Stimulated activated naive CD8-positive, alpha-beta T cell treated with anti-CD3 and anti-CD28 coated beads, Interleukin-15, Interleukin-2, amounts not matched to agents 100 ng/mL and 50 ng/mL, for 24 hours (primary cell): ENCODE measurements at regions not wholly inside any gene's neighbourhood (a gene's known extent, or its start where the extent isn't known, plus 50 kb on each side); places are given as distances from the start of the nearest gene placed in this dataset.
"Not testable (repeated sequence)": the region's sequence is repeated elsewhere in the genome, so short reads cannot be mapped to it uniquely, and the experiment has no call there.

Experiments used
- H3K27ac Mint-ChIP-seq: one replicate; pipeline ENCODE4 v1.8.0; 2021; ENCODE audit warnings: mild to moderate bottlenecking, mixed read lengths
- H3K27me3 Mint-ChIP-seq: one replicate; pipeline ENCODE4 v1.8.0; 2021; ENCODE audit warnings: mixed read lengths
- H3K36me3 Mint-ChIP-seq: one replicate; pipeline ENCODE4 v1.8.0; 2021; ENCODE audit warnings: low read depth, mixed read lengths
- H3K4me1 Mint-ChIP-seq: one replicate; pipeline ENCODE4 v1.8.0; 2021; ENCODE audit warnings: low read depth, mixed read lengths
- H3K4me3 Mint-ChIP-seq: one replicate; pipeline ENCODE4 v1.8.0; 2021; ENCODE audit warnings: mild to moderate bottlenecking, mixed read lengths
- H3K9me3 Mint-ChIP-seq: one replicate; pipeline ENCODE4 v1.8.0; 2021; ENCODE audit warnings: mixed read lengths

DNA sequence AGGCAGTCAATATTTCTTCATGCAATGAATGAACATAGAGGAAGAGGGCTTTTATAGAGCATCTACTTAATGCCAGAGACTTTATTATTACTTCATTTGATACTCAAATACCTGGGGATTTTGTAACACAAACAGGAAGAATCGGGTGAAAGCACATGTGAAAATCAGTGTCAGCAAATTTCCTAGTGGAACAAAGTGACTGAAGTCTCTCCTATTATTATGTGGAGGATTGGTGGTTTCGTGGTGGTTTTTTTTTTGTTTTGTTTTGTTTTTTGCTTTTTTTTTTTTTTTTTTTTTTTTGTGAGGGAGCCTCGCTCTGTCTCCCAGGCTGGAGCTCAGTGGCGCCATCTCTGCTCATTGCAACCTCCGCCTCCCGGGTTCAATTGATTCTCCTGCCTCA lies 207.0 kb downstream of the RRAGB start:
- H3K9me3 Mint-ChIP-seq = peaks cover 10% of the 10 kb centered on the region
- no peak overlapping the region for H3K27ac Mint-ChIP-seq
- H3K4me1 Mint-ChIP-seq = peaks cover 3% of the 10 kb centered on the region
- H3K4me3 Mint-ChIP-seq = no peak overlapping the region
- H3K36me3 Mint-ChIP-seq = peaks cover 9% of the 10 kb centered on the region
- no peaks in the 10 kb centered on the region for H3K27me3 Mint-ChIP-seq

DNA sequence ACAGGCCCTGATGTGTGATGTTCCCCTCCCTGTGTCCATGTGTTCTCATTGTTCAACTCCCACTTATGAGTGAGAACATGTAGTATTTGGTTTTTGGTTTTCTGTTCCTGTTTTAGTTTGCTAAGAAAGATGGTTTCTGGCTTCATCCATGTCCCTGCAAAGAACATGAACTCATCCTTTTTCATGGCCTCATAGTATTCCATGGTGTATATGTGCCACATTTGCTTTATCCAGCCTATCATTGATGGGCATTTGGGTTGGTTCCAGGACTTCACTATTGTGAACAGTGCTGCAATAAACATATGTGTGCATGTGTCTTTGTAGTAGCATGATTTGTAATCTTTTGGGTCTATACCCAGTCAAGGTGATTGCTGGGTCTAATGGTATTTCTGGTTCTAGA lies 211.0 kb downstream of the RRAGB start:
- not testable (repeated sequence) for H3K4me3 Mint-ChIP-seq, H3K4me1 Mint-ChIP-seq, H3K36me3 Mint-ChIP-seq, H3K27ac Mint-ChIP-seq, H3K27me3 Mint-ChIP-seq, H3K9me3 Mint-ChIP-seq
